ENCODE measurements at regions not wholly inside any gene's neighbourhood (a gene's known extent, or its start where the extent isn't known, plus 50 kb on each side); places are given as distances from the start of the nearest gene placed in this dataset.

DNA sequence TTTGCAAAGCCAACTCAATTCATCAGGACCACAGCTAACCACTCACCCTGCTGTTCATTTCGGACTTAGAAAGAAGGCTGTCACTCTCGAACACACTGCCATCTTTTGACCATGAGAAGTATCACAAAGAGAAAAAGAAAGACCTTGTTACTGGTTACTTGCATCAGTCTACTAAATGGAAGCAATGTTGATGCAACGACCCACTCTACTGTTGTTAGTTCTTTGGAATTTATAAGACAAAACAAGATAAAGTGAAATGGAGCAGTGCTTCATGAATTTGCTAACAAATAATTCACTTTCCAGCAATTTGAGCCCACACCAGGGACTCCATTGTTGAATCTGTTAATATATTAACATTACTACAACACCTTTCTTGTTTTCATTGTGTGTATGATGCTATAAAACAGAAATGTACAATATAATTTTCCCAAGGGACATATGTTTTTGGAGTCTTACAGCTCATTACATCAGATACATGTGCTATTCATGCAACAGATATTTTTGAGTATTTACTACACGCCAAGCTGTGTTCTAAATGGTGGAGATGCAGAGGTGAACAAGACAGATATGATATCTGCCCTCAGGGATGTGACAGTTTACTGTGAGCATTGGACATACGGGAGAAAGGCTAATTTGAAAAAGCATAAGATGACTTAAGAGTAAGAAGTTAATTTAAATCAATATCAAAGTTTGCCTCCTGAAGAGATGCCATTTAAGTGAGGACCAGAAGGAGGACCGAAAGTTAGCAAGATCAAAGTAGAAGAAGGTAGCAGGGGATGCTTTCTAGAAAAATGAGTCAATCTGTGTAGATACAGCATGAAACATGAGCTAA lies 87.2 kb downstream of the AREG start:
- Histone ChIP-seq H2AFZ (ENCODE audit: low read length) (peak overlapping the region; percentile 71; the same call in 1 of the 2 replicates), H3K79me2 (ENCODE audit: insufficient read depth, low read length) (no peaks in the 10 kb centered on the region)

DNA sequence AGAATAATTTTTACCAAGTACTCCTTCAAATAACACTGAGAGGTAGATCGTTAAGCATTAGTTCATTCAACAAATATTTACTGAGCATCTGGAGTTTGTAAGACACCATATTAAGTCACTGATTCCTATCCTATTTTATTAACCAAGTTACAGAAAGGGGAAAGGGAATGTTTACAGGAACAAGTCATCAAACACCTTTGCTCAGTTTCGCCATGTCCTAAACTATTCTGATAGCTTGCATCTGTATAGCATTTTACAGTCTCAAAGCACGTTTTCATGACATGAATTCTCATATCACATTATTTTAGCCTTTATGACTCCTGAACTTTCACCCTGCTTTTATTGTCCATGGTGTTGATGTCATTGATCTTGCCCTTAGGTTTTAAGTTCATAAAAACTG lies 89.2 kb downstream of the AREG start:
- Histone ChIP-seq H3K9ac (ENCODE audit: low read depth, low read length, poor library complexity, severe bottlenecking) (no peak overlapping the region), H4K20me1 (ENCODE audit: insufficient read depth, low read length, poor library complexity, severe bottlenecking) (no peaks in the 10 kb centered on the region), H3K4me2 (ENCODE audit: low read depth, low read length, poor library complexity, severe bottlenecking) (no peak overlapping the region), H3K79me2 (ENCODE audit: insufficient read depth, low read length) (no peaks in the 10 kb centered on the region), H3K4me1 (ENCODE audit: insufficient read depth, low read length, poor library complexity, severe bottlenecking) (no peaks in the 10 kb centered on the region), H3K27me3 (ENCODE audit: insufficient read depth, low read length, poor library complexity, severe bottlenecking) (no peaks in the 10 kb centered on the region), H3F3A (ENCODE audit: low read depth) (no peaks in the 10 kb centered on the region), H3K9me2 (replicated peaks; ENCODE audit: low read depth, low read length) (no peaks in the 10 kb centered on the region), H3K36me3 (ENCODE audit: insufficient read depth, low read length) (no peaks in the 10 kb centered on the region), H3K9me3 (ENCODE audit: insufficient read depth, low read depth, low read length) (no peaks in the 10 kb centered on the region), H3K4me3 (ENCODE audit: low read length, poor library complexity, severe bottlenecking) (no peak overlapping the region), H2AFZ (ENCODE audit: low read length) (no peak overlapping the region)
- TF ChIP-seq, protein P1, sequence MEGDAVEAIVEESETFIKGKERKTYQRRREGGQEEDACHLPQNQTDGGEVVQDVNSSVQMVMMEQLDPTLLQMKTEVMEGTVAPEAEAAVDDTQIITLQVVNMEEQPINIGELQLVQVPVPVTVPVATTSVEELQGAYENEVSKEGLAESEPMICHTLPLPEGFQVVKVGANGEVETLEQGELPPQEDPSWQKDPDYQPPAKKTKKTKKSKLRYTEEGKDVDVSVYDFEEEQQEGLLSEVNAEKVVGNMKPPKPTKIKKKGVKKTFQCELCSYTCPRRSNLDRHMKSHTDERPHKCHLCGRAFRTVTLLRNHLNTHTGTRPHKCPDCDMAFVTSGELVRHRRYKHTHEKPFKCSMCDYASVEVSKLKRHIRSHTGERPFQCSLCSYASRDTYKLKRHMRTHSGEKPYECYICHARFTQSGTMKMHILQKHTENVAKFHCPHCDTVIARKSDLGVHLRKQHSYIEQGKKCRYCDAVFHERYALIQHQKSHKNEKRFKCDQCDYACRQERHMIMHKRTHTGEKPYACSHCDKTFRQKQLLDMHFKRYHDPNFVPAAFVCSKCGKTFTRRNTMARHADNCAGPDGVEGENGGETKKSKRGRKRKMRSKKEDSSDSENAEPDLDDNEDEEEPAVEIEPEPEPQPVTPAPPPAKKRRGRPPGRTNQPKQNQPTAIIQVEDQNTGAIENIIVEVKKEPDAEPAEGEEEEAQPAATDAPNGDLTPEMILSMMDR (conservative IDR thresholded peaks at IDR 0.05; ENCODE audit: low read length): no peak
- no peak for TF ChIP-seq EZH2phosphoT487 (IDR thresholded peaks at IDR 0.05; ENCODE audit: borderline replicate concordance)

More for the DNA sequence above, 87.2 kb downstream of the AREG start:
- Histone ChIP-seq H3K27me3 (ENCODE audit: insufficient read depth, low read length, poor library complexity, severe bottlenecking) (no peaks in the 10 kb centered on the region), H3K4me1 (ENCODE audit: insufficient read depth, low read length, poor library complexity, severe bottlenecking) (no peaks in the 10 kb centered on the region), H3K9me2 (replicated peaks; ENCODE audit: low read depth, low read length) (no peaks in the 10 kb centered on the region), H3F3A (ENCODE audit: low read depth) (no peaks in the 10 kb centered on the region), H3K4me2 (ENCODE audit: low read depth, low read length, poor library complexity, severe bottlenecking) (no peak overlapping the region), H3K9ac (ENCODE audit: low read depth, low read length, poor library complexity, severe bottlenecking) (no peak overlapping the region), H3K9me3 (ENCODE audit: insufficient read depth, low read depth, low read length) (no peaks in the 10 kb centered on the region), H3K36me3 (ENCODE audit: insufficient read depth, low read length) (no peaks in the 10 kb centered on the region), H4K20me1 (ENCODE audit: insufficient read depth, low read length, poor library complexity, severe bottlenecking) (no peaks in the 10 kb centered on the region), H3K4me3 (ENCODE audit: low read length, poor library complexity, severe bottlenecking) (no peak overlapping the region)
- no peak for TF ChIP-seq EZH2phosphoT487 (IDR thresholded peaks at IDR 0.05; ENCODE audit: borderline replicate concordance)
- TF ChIP-seq, protein P1 (conservative IDR thresholded peaks at IDR 0.05; ENCODE audit: low read length): peak; percentile 77

DNA sequence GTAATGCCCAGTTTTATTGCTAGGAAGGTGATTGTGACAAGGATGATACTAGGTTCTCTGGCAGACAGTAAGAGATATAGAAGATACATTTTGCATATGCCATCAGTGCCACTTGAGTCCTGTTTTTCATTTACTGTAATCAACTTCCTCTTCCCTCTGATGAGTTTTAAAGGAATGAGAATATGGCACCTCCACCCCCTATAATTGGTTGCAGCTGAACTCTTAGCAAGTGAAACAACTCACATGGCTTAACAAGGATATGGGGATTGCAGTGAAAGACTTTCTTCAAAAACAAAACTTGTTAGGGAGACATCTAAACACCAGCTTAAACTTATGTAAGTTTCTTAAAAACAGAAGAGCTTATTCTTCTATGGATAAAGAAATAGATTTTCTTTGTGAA lies 90.0 kb downstream of the AREG start:
- H3K4me1 ChIP-seq (ENCODE audit: insufficient read depth, low read length, poor library complexity, severe bottlenecking): no peaks in the 10 kb centered on the region
- no peaks in the 10 kb centered on the region for H3K9me3 ChIP-seq (ENCODE audit: insufficient read depth, low read depth, low read length)
- H3K9me2 ChIP-seq (replicated peaks; ENCODE audit: low read depth, low read length): no peaks in the 10 kb centered on the region
- no peaks in the 10 kb centered on the region for H4K20me1 ChIP-seq (ENCODE audit: insufficient read depth, low read length, poor library complexity, severe bottlenecking)
- H3K9ac ChIP-seq (ENCODE audit: low read depth, low read length, poor library complexity, severe bottlenecking): no peak overlapping the region
- H2AFZ ChIP-seq (ENCODE audit: low read length): no peak overlapping the region
- no peak overlapping the region for H3K4me2 ChIP-seq (ENCODE audit: low read depth, low read length, poor library complexity, severe bottlenecking)
- H3K79me2 ChIP-seq (ENCODE audit: insufficient read depth, low read length): no peaks in the 10 kb centered on the region
- TF ChIP-seq, protein P1 (conservative IDR thresholded peaks at IDR 0.05; ENCODE audit: low read length): no peak
- no peak for TF ChIP-seq EZH2phosphoT487 (IDR thresholded peaks at IDR 0.05; ENCODE audit: borderline replicate concordance)
- no peaks in the 10 kb centered on the region for H3F3A ChIP-seq (ENCODE audit: low read depth)
- no peaks in the 10 kb centered on the region for H3K36me3 ChIP-seq (ENCODE audit: insufficient read depth, low read length)
- H3K27me3 ChIP-seq (ENCODE audit: insufficient read depth, low read length, poor library complexity, severe bottlenecking): no peaks in the 10 kb centered on the region
- H3K4me3 ChIP-seq (ENCODE audit: low read length, poor library complexity, severe bottlenecking): no peak overlapping the region

Measured in Loucy (cell line).